Ishikawa (cell line): ENCODE measurements at regions not wholly inside any gene's neighbourhood (a gene's known extent, or its start where the extent isn't known, plus 50 kb on each side); places are given as distances from the start of the nearest gene placed in this dataset.

Source experiments
- CEBPB ChIP-seq: IDR thresholded peaks from 2 replicates; pipeline ENCODE4 v1.6.1; 2012
- EP300 ChIP-seq: IDR thresholded peaks from 2 replicates; pipeline ENCODE4 v1.6.1; 2012; ENCODE audit warnings: borderline replicate concordance
- RAD21 ChIP-seq: IDR thresholded peaks from 2 replicates; pipeline ENCODE4 v1.6.1; 2012; ENCODE audit warnings: low read depth
- YY1 ChIP-seq: IDR thresholded peaks from 2 replicates; pipeline ENCODE4 v1.6.1; 2012; ENCODE audit warnings: low read depth

- TF ChIP-seq RAD21 = no peak
- TF ChIP-seq EP300 = no peak
- TF ChIP-seq CEBPB = no peak
- no peak for TF ChIP-seq YY1
Measured at GRCh38 chr12:98238515-98239130, 276.8 kb upstream of the TMPO start.
